Mesothelial cell of epicardium (in vitro differentiated cells): ENCODE measurements at regions not wholly inside any gene's neighbourhood (a gene's known extent, or its start where the extent isn't known, plus 50 kb on each side); places are given as distances from the start of the nearest gene placed in this dataset.

Experiments used
- DNase-seq, 2 experiments: peaks; one replicate each; pipeline ENCODE4 v3.0.0; 2021; ENCODE audit warnings: low spot score in 2 of 2; ENCODE audit not compliant: unreplicated experiment in 2 of 2
- H3K27ac Mint-ChIP-seq: 2 replicates; pipeline ENCODE4 v1.8.0; 2021; ENCODE audit warnings: mixed read lengths
- H3K27me3 Mint-ChIP-seq: 2 replicates; pipeline ENCODE4 v1.8.0; 2021; ENCODE audit warnings: low read depth, mixed read lengths
- H3K36me3 Mint-ChIP-seq: 2 replicates; pipeline ENCODE4 v1.8.0; 2021; ENCODE audit warnings: mixed read lengths
- H3K4me1 Mint-ChIP-seq: 2 replicates; pipeline ENCODE4 v1.8.0; 2021; ENCODE audit warnings: mixed read lengths
- H3K4me3 Mint-ChIP-seq: 2 replicates; pipeline ENCODE4 v1.8.0; 2021; ENCODE audit warnings: mild to moderate bottlenecking, moderate library complexity, mixed read lengths
- H3K9me3 Mint-ChIP-seq: 2 replicates; pipeline ENCODE4 v1.8.0; 2021; ENCODE audit warnings: mixed read lengths
- TF ChIP-seq, protein P1 (sequence below): fragments of 200-600 bp; sonication (generic); IDR thresholded peaks from one replicate; pipeline ENCODE4 v1.5.0; 2021; ENCODE audit warnings: antibody characterized with exemption; ENCODE audit not compliant: unreplicated experiment

DNA sequence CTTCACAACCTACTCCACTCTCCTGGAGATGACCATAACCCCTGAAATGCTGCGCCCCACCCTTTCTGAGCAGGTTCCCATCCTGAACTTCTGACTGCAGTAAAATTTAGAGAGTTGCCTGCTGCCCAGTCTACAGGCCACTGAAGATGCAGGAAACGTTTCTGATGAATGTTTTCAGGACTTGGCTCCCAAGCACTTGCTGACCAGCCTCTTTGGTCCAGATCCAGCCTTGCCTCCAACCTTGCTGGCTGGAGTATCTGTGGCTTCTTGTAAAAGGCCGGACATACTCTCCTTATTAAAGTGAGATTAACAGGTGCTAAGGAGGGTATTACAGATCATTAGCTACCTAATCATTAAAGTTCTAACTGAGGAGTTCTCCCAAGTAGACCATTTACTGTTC is 70.3 kb upstream of the STXBP6 start:
- Mint-ChIP-seq H3K4me1 (peaks cover 52% of the 10 kb centered on the region), H3K36me3 (peaks cover 1% of the 10 kb centered on the region), H3K27ac (peak overlapping the region; percentile 22), H3K9me3 (peaks cover 3% of the 10 kb centered on the region), H3K27me3 (no peaks in the 10 kb centered on the region), H3K4me3 (no peak overlapping the region)
- DNase-seq = no peak
- TF ChIP-seq, protein P1, sequence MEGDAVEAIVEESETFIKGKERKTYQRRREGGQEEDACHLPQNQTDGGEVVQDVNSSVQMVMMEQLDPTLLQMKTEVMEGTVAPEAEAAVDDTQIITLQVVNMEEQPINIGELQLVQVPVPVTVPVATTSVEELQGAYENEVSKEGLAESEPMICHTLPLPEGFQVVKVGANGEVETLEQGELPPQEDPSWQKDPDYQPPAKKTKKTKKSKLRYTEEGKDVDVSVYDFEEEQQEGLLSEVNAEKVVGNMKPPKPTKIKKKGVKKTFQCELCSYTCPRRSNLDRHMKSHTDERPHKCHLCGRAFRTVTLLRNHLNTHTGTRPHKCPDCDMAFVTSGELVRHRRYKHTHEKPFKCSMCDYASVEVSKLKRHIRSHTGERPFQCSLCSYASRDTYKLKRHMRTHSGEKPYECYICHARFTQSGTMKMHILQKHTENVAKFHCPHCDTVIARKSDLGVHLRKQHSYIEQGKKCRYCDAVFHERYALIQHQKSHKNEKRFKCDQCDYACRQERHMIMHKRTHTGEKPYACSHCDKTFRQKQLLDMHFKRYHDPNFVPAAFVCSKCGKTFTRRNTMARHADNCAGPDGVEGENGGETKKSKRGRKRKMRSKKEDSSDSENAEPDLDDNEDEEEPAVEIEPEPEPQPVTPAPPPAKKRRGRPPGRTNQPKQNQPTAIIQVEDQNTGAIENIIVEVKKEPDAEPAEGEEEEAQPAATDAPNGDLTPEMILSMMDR = no peak

DNA sequence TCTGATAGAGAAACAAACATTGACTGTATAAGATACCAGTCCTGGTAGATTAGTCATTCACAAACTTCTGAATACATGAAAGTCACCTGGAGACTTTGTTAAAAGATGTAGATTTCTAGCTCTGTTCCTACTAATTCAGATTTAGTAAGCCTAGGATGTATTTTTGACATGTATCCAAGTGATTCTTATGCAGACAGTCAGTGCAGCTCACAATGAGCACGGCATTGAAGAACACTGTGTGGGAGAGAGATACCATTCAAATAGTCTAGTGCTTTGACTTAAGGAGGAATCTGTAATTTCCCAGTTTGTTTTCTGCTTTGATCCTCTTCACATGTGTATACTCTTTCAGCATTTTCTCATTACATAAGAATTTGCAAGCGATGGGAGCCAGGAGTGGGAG is 68.7 kb upstream of the STXBP6 start:
- Mint-ChIP-seq H3K9me3 (peaks cover 11% of the 10 kb centered on the region), H3K27ac (peak overlapping the region; percentile 94)

DNA sequence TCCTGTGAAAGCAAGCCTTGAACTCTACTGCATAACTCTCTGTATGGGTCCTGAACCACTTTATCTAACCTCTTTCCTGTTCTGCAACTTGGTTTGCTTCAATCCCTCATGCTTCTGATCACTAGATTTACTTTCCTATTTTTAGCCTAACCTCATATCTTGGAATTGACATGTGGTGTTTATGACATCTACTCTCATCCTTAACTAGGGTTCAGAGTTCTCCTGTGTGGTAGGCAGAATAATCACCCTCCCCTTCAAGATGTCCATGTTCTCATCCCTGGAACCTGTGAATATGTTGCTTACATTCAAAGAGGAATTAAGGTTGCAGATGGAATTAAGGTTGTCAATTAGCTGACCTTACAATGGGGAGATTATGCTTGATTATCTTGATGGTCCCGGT is 67.4 kb upstream of the STXBP6 start:
- TF ChIP-seq, protein P1 = no peak
- H3K27me3 Mint-ChIP-seq = no peaks in the 10 kb centered on the region
- H3K9me3 Mint-ChIP-seq = peaks cover 11% of the 10 kb centered on the region
- no peak for DNase-seq
- H3K4me3 Mint-ChIP-seq = no peak overlapping the region
- peak overlapping the region; percentile 87 for H3K27ac Mint-ChIP-seq
- peaks cover 6% of the 10 kb centered on the region for H3K36me3 Mint-ChIP-seq
- peaks cover 53% of the 10 kb centered on the region for H3K4me1 Mint-ChIP-seq

More for the DNA sequence above, 68.7 kb upstream of the STXBP6 start:
- Mint-ChIP-seq H3K36me3 (peaks cover 6% of the 10 kb centered on the region), H3K27me3 (no peaks in the 10 kb centered on the region), H3K4me3 (no peak overlapping the region), H3K4me1 (peaks cover 53% of the 10 kb centered on the region)
- no peak for DNase-seq
- TF ChIP-seq, protein P1 = no peak

DNA sequence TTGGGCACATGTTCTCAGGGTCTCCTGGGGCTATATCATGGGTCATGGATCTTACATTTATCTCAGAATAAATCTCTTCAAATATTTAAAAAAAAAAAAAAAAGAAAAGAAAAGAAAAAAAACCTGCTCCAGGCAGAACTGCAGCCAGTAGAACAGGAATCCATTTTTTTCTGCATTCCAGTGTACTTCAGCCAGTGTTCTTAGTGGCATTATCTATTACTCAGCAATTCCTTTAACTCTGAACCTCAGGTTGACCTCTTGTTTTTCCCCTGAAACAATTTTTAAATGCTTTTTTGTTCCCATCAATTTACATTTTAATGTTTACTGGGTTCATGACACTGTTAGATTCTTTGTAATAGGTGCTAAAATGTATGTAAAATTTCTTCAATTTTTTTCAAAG is 66.7 kb upstream of the STXBP6 start:
- TF ChIP-seq, protein P1 = no peak
- Mint-ChIP-seq H3K4me1 (peaks cover 47% of the 10 kb centered on the region), H3K36me3 (peaks cover 6% of the 10 kb centered on the region), H3K4me3 (no peak overlapping the region), H3K27me3 (no peaks in the 10 kb centered on the region), H3K27ac (peak overlapping the region; percentile 87), H3K9me3 (peaks cover 11% of the 10 kb centered on the region)
- DNase-seq = no peak

DNA sequence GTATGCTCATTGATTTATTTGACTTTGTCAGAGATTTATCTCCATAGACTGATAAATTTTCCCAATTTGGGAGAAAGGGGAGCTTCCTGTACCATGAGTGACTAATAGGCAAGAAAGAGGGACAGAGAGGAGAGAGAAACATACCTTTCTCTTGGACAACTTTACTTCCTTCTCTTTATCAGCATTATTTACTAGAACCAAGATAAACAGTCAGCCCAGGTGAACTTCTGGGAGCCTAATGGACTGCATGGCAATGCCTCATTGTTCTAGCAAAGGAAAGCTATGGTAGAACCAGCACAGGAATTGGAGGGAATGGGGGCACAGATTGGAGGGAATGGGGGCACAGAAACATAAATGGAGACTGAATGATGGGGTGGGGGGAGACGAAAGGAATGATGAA is 63.4 kb upstream of the STXBP6 start:
- Mint-ChIP-seq H3K36me3 (peaks cover 6% of the 10 kb centered on the region), H3K4me1 (peaks cover 45% of the 10 kb centered on the region), H3K27ac (no peak overlapping the region)

More for the DNA sequence above, 63.4 kb upstream of the STXBP6 start:
- H3K4me3 Mint-ChIP-seq = no peak overlapping the region
- TF ChIP-seq, protein P1 = no peak
- H3K27me3 Mint-ChIP-seq = no peaks in the 10 kb centered on the region
- H3K9me3 Mint-ChIP-seq = peaks cover 11% of the 10 kb centered on the region
- DNase-seq = no peak
